ENCODE measurements at regions not wholly inside any gene's neighbourhood (a gene's known extent, or its start where the extent isn't known, plus 50 kb on each side); places are given as distances from the start of the nearest gene placed in this dataset.

DNA sequence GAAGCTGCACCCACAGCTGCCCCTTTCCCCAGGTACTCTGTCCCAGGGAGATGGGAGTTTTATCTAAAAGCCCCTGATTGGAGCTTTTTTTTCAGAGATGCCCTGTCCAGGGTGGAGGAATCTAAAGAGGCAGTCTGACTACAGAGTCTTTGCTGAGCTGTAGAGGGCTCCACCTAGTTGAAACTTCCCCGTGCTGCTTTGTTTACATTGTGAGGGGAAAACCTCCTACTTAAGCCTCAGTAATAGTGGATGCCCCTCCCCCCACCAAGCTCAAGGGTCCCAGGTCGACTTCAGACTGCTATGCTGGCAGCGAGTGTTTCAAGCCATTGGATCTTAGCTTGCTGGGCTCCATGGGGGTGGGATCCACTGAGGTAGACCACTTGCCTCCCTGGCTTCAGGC lies 470.1 kb upstream of the LARGE1 start:
- H3K9me3 ChIP-seq: no peaks in the 10 kb centered on the region
- 58 to 66% methylated on average over 2 to 3 of the region's 3 CpGs for WGBS, 2 donors
- H3K27me3 ChIP-seq: no peaks in the 10 kb centered on the region
- no peaks in the 10 kb centered on the region for H3K4me1 ChIP-seq
- no peak for DNase-seq
- H3K4me3 ChIP-seq: no peak overlapping the region
- intact Hi-C loops (cut with DNase I; ENCODE audit: low total_unique reads): no loop called here
- H3K36me3 ChIP-seq (ENCODE audit: low read depth, missing control alignments): no peaks in the 10 kb centered on the region
- no peak overlapping the region for H3K27ac ChIP-seq
- TF ChIP-seq POLR2A (IDR thresholded peaks at IDR 0.05): no peak
- TF ChIP-seq, protein P1, sequence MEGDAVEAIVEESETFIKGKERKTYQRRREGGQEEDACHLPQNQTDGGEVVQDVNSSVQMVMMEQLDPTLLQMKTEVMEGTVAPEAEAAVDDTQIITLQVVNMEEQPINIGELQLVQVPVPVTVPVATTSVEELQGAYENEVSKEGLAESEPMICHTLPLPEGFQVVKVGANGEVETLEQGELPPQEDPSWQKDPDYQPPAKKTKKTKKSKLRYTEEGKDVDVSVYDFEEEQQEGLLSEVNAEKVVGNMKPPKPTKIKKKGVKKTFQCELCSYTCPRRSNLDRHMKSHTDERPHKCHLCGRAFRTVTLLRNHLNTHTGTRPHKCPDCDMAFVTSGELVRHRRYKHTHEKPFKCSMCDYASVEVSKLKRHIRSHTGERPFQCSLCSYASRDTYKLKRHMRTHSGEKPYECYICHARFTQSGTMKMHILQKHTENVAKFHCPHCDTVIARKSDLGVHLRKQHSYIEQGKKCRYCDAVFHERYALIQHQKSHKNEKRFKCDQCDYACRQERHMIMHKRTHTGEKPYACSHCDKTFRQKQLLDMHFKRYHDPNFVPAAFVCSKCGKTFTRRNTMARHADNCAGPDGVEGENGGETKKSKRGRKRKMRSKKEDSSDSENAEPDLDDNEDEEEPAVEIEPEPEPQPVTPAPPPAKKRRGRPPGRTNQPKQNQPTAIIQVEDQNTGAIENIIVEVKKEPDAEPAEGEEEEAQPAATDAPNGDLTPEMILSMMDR (IDR thresholded peaks at IDR 0.05): no peak

DNA sequence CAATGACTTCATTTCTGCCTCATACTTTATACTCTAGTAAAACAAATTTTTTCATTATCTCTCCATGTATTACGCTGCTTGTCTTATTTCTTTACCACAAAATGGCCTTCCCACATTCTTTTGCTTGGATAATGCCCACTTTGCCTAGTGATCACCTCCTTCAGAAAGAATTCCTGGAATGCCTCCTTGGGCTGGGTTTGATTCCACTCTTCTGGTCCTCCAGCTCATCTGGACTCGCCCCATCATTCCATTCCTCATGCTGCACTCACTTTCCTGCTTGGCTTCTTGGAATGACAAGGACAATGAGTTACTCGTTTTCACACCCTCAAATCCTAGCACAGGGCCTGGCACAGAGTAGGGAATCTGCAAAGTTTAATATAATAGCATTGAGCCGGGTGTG lies 475.1 kb upstream of the LARGE1 start:
- Histone ChIP-seq H3K27ac (no peak overlapping the region), H3K4me1 (no peaks in the 10 kb centered on the region), H3K36me3 (ENCODE audit: low read depth, missing control alignments) (no peaks in the 10 kb centered on the region), H3K9me3 (no peaks in the 10 kb centered on the region), H3K27me3 (no peaks in the 10 kb centered on the region), H3K4me3 (no peak overlapping the region)
- no peak for DNase-seq
- TF ChIP-seq, protein P1 (IDR thresholded peaks at IDR 0.05): no peak
- TF ChIP-seq POLR2A (IDR thresholded peaks at IDR 0.05): no peak
- intact Hi-C loops (cut with DNase I; ENCODE audit: low total_unique reads): no loop called here
- WGBS, 2 donors: 54 to 73% methylated on average over 4 of the region's 4 CpGs

DNA sequence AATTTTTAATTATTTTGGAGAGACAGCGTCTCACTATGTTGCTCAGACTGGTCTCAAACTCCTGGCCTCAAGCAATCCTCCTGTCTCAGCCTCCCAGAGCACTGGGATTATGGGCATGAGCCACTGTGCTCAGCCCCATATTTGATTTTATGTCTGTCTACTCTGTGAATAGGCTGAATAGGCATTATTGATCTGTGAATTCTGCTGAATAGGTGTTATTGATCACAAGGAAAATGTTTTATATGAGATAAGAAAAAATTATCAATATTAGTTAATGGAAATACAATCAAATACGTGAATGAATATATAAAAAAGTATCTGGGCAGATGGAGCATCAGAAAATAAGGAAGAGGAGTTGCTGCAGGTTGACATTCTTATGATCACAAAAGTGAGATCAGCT lies 483.4 kb upstream of the LARGE1 start:
- Histone ChIP-seq H3K27ac (no peak overlapping the region), H3K27me3 (no peaks in the 10 kb centered on the region), H3K9me3 (no peaks in the 10 kb centered on the region), H3K4me3 (no peak overlapping the region), H3K36me3 (ENCODE audit: low read depth, missing control alignments) (no peaks in the 10 kb centered on the region), H3K4me1 (no peaks in the 10 kb centered on the region)
- TF ChIP-seq POLR2A (IDR thresholded peaks at IDR 0.05): no peak
- TF ChIP-seq, protein P1 (IDR thresholded peaks at IDR 0.05): no peak
- intact Hi-C loops (cut with DNase I; ENCODE audit: low total_unique reads): no loop called here
- WGBS, 2 donors: 89 to 92% methylated on average over 2 of the region's 2 CpGs
- no peak for DNase-seq

DNA sequence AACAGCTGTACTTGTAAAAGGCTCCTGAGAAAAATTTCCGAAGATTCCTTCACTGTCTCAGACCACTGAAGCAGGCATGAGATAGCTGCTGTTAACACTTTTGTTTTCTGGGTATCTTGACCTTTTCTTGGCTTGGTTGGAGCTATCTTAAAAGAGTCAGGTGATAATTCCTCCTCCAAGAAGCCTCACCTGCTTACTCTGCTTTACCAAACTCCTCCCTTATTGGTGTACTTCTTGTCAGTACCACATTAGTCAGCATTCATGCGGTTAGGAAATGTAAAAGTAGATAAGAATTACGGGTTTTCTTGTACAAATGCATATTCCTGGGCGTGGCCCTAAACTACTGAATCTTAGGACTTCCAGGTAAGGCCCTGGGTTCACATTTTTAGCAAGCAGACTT lies 489.8 kb upstream of the LARGE1 start:
- intact Hi-C loops (cut with DNase I; ENCODE audit: low total_unique reads): no loop called here
- DNase-seq: no peak
- Histone ChIP-seq H3K27ac (no peak overlapping the region), H3K27me3 (no peaks in the 10 kb centered on the region), H3K9me3 (no peaks in the 10 kb centered on the region), H3K4me1 (no peaks in the 10 kb centered on the region), H3K36me3 (ENCODE audit: low read depth, missing control alignments) (no peaks in the 10 kb centered on the region), H3K4me3 (no peak overlapping the region)
- TF ChIP-seq, protein P1 (IDR thresholded peaks at IDR 0.05): no peak
- TF ChIP-seq POLR2A (IDR thresholded peaks at IDR 0.05): no peak
- WGBS, 2 donors: 68 to 75% methylated on average over 4 of the region's 4 CpGs

Measured in testis (tissue), 2 donors.